ENCODE measurements at regions not wholly inside any gene's neighbourhood (a gene's known extent, or its start where the extent isn't known, plus 50 kb on each side); places are given as distances from the start of the nearest gene placed in this dataset.

- no peaks in the 10 kb centered on the region for H3K9me3 ChIP-seq
- H3K27ac ChIP-seq = no peak overlapping the region
- no peak overlapping the region for H3K4me3 ChIP-seq
- no peak for DNase-seq (ENCODE audit: low spot score in 2 of 2)
- TF ChIP-seq EP300 (IDR thresholded peaks at IDR 0.05) (no peak), CTCF (IDR thresholded peaks at IDR 0.05) (no peak), POLR2AphosphoS5 (IDR thresholded peaks at IDR 0.05) (no peak), POLR2A (IDR thresholded peaks at IDR 0.05) (no peak)
- H3K36me3 ChIP-seq = no peaks in the 10 kb centered on the region
- no peaks in the 10 kb centered on the region for H3K4me1 ChIP-seq
- 52% methylated on average over 1 of the region's 1 CpG for WGBS
- H3K27me3 ChIP-seq = no peaks in the 10 kb centered on the region
Measured at GRCh38 chr18:28705482-28705881, 528.6 kb upstream of the CDH2 start.

GRCh38 chr18:28692337-28692736 lies 515.4 kb upstream of the CDH2 start:
- no peaks in the 10 kb centered on the region for H3K4me1 ChIP-seq
- no peaks in the 10 kb centered on the region for H3K9me3 ChIP-seq
- 95% methylated on average over 1 of the region's 1 CpG for WGBS
- no peak overlapping the region for H3K27ac ChIP-seq
- DNase-seq (ENCODE audit: low spot score in 2 of 2) = no peak
- H3K4me3 ChIP-seq = no peak overlapping the region
- TF ChIP-seq EP300 (IDR thresholded peaks at IDR 0.05) = no peak
- no peak for TF ChIP-seq POLR2A (IDR thresholded peaks at IDR 0.05)
- no peak for TF ChIP-seq CTCF (IDR thresholded peaks at IDR 0.05)
- TF ChIP-seq POLR2AphosphoS5 (IDR thresholded peaks at IDR 0.05) = no peak
- H3K36me3 ChIP-seq = no peaks in the 10 kb centered on the region
- no peaks in the 10 kb centered on the region for H3K27me3 ChIP-seq

- H3K27me3 ChIP-seq = no peaks in the 10 kb centered on the region
- no peak for TF ChIP-seq POLR2A (IDR thresholded peaks at IDR 0.05)
- no peak for TF ChIP-seq POLR2AphosphoS5 (IDR thresholded peaks at IDR 0.05)
- no peak for TF ChIP-seq EP300 (IDR thresholded peaks at IDR 0.05)
- TF ChIP-seq CTCF (IDR thresholded peaks at IDR 0.05) = no peak
- no peak overlapping the region for H3K27ac ChIP-seq
- H3K36me3 ChIP-seq = no peaks in the 10 kb centered on the region
- no peaks in the 10 kb centered on the region for H3K4me1 ChIP-seq
- H3K4me3 ChIP-seq = no peak overlapping the region
- H3K9me3 ChIP-seq = no peaks in the 10 kb centered on the region
- DNase-seq (ENCODE audit: low spot score in 2 of 2) = no peak
- WGBS = 36% methylated on average over 1 of the region's 1 CpG
Measured at GRCh38 chr18:28691496-28691840, 514.5 kb upstream of the CDH2 start.

GRCh38 chr18:28690836-28691495 lies 514.0 kb upstream of the CDH2 start:
- TF ChIP-seq POLR2A (IDR thresholded peaks at IDR 0.05) (no peak), EP300 (IDR thresholded peaks at IDR 0.05) (no peak), POLR2AphosphoS5 (IDR thresholded peaks at IDR 0.05) (no peak), CTCF (IDR thresholded peaks at IDR 0.05) (no peak)
- WGBS = 50% methylated on average over 6 of the region's 6 CpGs
- no peak overlapping the region for H3K27ac ChIP-seq

GRCh38 chr18:28690100-28690499 lies 513.2 kb upstream of the CDH2 start:
- no peaks in the 10 kb centered on the region for H3K4me1 ChIP-seq
- no peaks in the 10 kb centered on the region for H3K36me3 ChIP-seq
- no peaks in the 10 kb centered on the region for H3K27me3 ChIP-seq
- no peak overlapping the region for H3K4me3 ChIP-seq
- no peak overlapping the region for H3K27ac ChIP-seq
- no peak for DNase-seq (ENCODE audit: low spot score in 2 of 2)
- WGBS = 58% methylated on average over 5 of the region's 5 CpGs
- H3K9me3 ChIP-seq = no peaks in the 10 kb centered on the region
- TF ChIP-seq EP300 (IDR thresholded peaks at IDR 0.05) = no peak
- TF ChIP-seq POLR2A (IDR thresholded peaks at IDR 0.05) = no peak
- no peak for TF ChIP-seq POLR2AphosphoS5 (IDR thresholded peaks at IDR 0.05)
- no peak for TF ChIP-seq CTCF (IDR thresholded peaks at IDR 0.05)

More at GRCh38 chr18:28690836-28691495, 514.0 kb upstream of the CDH2 start:
- Histone ChIP-seq H3K36me3 (no peaks in the 10 kb centered on the region), H3K27me3 (no peaks in the 10 kb centered on the region), H3K4me3 (no peak overlapping the region), H3K4me1 (no peaks in the 10 kb centered on the region), H3K9me3 (no peaks in the 10 kb centered on the region)
- no peak for DNase-seq (ENCODE audit: low spot score in 2 of 2)
